Stimulated activated CD4-positive, alpha-beta T cell treated with anti-CD3 and anti-CD28 coated beads, Interleukin-1b, Interleukin-23, amount 100 ng/mL, for 48 hours (primary cell): ENCODE measurements at regions not wholly inside any gene's neighbourhood (a gene's known extent, or its start where the extent isn't known, plus 50 kb on each side); places are given as distances from the start of the nearest gene placed in this dataset.

Experiments used
- DNase-seq: peaks from one replicate; pipeline ENCODE4 v3.0.0-alpha.2; 2020

GRCh38 chr12:123077298-123078119 is 73.4 kb downstream of the PITPNM2 start:
- DNase-seq = no peak

- peak; percentile 74 for DNase-seq
Observed at GRCh38 chr12:123076604-123077297, 74.1 kb downstream of the PITPNM2 start.

GRCh38 chr12:123075646-123076171 is 75.2 kb downstream of the PITPNM2 start:
- DNase-seq = peak; percentile 82

- DNase-seq = no peak
Observed at GRCh38 chr12:123075087-123075645, 75.7 kb downstream of the PITPNM2 start.

- no peak for DNase-seq
Observed at GRCh38 chr12:123073962-123074801, 76.7 kb downstream of the PITPNM2 start.

GRCh38 chr12:123073292-123073691 is 77.6 kb downstream of the PITPNM2 start:
- no peak for DNase-seq

- DNase-seq = no peak
Observed at GRCh38 chr12:123071857-123072256, 79.0 kb downstream of the PITPNM2 start.

- DNase-seq = no peak
Observed at GRCh38 chr12:123071099-123071800, 79.6 kb downstream of the PITPNM2 start.

GRCh38 chr12:123070267-123071081 is 80.4 kb downstream of the PITPNM2 start:
- DNase-seq = no peak

- DNase-seq = no peak
Observed at GRCh38 chr12:123069436-123070266, 81.2 kb downstream of the PITPNM2 start.

GRCh38 chr12:123067654-123068053 is 83.2 kb downstream of the PITPNM2 start:
- DNase-seq = no peak

- DNase-seq = no peak
Observed at GRCh38 chr12:123066384-123066710, 84.5 kb downstream of the PITPNM2 start.

GRCh38 chr12:123065676-123066383 is 85.1 kb downstream of the PITPNM2 start:
- no peak for DNase-seq

GRCh38 chr12:123064885-123065619 is 84.6 kb downstream of the ARL6IP4 start:
- DNase-seq = no peak

- no peak for DNase-seq
Observed at GRCh38 chr12:123064366-123064765, 83.9 kb downstream of the ARL6IP4 start.

GRCh38 chr12:123063535-123063934 is 83.1 kb downstream of the ARL6IP4 start:
- peak; percentile 31 for DNase-seq

GRCh38 chr12:123062681-123063486 is 82.4 kb downstream of the ARL6IP4 start:
- DNase-seq = no peak
